NCI-H774 (cell line): ENCODE measurements at regions not wholly inside any gene's neighbourhood (a gene's known extent, or its start where the extent isn't known, plus 50 kb on each side); places are given as distances from the start of the nearest gene placed in this dataset.

Experiments used
- DNase-seq: peaks from one replicate; lab custom pipeline; 2025; lab: John Stamatoyannopoulos, UW

DNA sequence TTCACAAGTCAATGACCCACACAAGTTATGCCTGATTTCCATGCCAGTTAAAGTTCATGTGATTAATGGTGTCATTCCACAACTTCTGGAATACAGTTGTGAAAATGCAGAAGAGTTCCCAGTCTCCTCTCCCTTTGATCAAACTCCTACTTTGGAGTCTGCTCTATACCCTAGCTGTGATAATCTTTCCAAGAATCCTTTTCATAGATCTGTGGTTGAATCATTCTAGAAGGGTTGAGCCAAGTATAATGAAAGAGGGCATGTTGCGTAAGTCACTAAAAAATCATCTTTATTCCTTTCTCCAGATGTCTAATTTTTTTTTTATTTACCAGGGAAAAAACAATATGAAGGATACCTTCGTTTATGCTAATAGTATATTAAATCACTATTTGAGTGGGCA lies 89.7 kb upstream of the CARD18 start:
- no peak for DNase-seq

DNA sequence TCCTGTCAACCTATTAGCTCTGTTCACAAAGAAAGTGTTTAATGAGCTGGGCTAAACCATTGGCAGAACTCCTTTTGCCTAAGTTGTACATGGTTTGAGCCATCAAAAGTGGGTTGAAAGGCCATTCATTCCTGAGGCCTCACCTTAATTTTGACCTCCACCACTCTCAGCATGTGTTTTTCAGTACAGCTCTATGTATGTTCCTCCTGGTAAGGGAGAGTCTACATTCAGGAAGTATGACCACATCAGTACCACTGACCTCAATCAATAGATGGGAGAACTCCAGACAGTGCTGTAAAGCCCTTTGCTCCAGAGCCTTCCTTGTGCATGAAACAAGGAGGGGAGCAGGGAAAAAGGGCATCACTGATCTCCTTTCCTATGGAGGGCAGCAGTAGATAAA lies 87.8 kb upstream of the CARD18 start:
- DNase-seq: no peak

DNA sequence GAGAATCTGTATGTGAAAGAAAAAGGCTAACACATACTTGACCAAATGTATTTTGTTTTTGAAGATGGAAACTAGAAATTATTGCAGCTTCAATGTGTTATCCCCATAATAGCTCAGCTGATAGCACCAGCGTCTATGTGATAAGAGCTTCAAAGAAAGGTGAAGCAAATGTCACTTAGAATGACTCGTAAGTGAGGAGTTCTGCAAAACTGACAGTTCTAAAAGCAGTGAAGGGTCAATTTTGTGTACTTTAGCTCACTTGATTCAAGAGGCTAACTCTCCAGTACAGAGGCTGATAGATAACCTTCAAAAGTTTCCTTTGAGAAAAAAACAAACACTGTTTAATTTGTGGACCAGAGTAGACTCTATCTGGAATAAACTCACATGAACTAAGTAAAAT lies 87.2 kb upstream of the CARD18 start:
- no peak for DNase-seq

DNA sequence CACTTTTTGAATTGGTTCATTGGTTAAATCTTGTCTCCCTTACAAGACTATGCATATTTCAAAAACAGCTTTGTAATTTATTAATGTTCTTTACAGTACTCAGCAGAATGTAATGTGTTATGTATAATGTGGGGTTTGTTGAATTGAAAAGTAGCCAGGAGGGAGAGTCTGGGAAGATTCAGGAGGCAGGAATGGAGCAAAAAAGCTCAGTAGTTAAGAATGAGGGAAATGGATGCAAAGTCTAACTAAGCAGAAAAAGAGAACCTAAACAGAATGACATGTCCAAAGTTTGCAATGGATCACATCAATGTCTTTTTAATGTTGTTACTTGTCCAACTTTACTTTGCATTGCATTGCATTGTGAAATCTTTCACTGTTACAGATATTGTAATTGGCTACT lies 86.5 kb upstream of the CARD18 start:
- DNase-seq: no peak

DNA sequence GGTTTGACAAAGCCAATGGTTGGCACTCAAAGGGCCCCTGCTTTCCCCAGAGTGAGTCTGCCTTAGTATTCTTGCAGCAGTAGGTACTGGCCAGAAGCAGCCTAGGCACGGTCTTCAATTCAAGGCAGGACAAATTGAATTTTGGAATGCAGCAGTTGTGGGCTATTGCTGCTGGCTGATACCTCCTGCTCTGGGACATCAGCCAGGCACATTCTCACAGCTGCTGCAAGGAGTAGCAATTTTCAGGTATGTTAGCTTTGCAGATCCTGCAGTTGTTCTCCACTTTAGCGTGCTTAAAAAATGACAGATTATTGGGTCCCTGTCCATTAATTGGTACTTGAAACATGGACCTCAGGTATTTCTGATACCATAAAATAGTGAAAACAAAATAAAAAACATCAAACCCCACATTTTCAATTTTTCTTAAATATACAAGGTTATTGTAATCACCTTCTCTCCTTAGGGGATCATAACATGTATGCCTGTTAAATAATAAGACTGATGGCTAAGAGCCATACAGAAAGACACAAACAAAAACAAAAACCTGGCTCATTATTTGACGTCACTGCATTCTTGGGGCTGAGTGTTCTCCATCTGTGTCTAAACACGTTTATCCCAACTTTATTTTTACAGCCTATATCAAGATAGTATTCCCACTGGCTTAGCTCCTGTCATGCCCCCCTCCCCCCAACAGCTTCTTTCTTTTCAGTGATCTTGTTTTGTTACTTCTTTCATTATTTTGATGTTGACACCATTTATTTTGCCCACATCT lies 85.1 kb upstream of the CARD18 start:
- no peak for DNase-seq

DNA sequence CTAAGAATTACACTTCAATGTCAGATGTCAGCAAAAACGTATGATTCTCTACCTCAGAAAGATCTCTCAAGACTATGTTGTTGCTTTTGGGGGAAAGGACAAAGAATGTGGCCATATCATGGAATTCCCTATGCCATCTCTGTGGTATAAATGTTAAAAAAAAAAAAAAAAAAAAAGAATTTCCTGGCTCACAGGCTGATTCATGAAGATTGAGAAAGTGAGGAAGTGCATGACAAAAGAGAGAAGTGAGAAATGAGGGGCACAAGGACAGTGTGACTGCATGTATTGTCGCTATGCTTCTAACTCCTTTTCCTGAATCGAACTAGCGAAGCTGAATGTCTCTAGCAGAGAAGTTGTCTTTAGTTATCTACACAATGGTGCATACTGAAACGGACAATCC lies 80.6 kb upstream of the CARD18 start:
- DNase-seq: no peak

DNA sequence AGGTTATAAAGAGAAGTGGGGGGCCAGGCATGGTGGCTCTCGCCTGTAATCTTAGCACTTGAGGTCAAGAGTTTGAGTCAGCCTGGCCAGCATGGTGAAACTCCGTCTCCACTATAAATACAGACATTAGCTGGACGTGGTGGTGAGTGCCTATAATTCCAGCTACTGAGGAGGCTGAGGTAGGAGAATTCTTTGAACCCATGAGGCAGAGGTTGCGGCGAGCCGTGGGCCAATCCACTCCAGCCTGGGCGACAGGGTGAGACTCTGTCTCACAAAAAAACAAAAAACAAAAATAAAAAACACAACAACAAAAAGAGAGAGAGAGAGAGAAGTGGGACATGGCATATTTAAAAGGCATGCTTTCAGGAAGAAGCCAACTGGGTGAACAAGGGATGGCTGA lies 80.1 kb upstream of the CARD18 start:
- DNase-seq: no peak

DNA sequence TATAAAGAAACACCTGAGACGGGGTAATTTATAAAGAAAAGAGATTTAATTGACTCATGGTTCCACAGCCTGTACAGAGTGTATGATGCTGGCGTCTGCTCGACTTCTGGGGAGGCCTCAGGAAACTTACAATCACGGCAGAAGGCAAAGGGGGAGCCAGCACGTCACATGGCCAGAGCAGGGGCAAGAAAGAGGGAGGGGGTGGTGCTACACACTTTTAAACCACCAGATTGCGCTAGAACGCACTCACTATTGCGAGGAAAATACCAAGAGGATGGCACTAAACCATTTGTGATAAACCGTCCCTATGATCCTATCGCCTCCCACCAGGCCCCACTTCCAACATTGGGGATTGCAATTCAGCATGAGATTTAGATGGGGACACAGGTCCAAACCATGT lies 79.7 kb upstream of the CARD18 start:
- DNase-seq: no peak

DNA sequence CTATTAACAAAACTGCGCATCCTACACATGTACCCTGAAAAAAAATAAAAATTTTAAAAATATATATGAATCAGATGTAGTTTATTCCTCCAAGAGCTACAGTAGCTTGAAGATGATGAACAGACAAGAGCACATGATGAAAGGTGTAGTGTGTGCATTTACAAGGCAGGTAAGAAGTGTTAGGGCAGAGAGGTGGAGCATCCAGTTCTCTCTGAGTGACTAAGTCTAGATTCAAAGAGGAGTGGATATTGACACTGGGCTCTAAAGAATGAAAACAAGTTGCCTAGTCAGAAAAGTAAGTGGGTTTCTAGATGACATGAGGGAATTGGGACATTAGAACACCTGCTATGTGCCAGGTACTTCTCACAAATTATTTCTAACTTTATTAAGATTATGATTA lies 76.0 kb upstream of the CARD18 start:
- DNase-seq: no peak

DNA sequence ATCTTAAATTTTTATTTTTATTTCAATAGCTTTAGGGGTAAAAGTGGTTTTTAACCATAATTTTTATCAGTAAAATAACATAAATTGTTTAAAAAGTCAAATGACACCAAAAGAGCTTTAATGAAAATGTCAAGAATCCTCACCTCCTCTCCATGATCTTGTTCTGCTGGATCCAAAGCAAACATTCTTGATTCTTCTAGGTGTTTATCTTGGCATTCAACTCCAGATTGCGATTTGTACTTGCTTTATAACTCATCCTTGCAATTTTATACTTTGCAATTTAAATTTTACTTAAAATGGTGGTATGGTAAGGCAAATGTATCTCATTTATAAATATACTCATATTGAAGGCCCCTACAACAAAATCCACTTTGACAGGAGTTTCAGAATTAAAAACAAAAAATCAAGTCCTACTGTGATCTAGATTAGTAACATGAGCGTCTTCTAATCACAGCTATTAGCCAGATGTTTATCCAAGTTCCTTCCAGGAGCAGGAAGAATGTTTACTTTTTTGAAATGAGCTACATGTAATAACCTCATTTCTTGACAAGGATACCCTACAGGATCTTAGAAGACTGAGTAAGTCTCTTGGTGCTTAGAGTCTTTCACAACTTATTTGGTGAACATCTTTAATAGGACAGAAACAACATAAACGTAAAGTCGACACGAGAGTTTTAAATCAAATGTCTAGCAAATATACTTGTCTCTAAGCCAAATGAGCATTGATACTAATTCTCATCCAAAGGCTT lies 72.4 kb upstream of the CARD18 start:
- DNase-seq: no peak

DNA sequence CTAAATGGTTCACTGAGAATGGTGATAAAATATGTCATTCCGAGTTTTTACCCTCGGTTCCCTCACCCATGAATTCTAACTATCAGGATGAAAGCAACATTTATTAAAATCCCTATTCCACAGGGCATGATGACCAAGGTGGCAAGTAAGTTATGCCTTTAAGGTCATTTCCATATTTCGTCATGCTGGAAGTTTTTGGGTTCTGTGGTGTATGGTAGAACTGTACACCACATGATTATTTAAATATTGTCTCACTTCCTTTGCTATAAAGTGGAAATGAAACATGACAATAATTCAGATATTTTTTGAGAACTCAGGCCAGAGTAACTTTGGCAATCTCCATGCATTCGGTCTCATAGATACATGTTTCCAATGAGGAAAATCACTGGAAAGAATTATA lies 68.5 kb upstream of the CARD18 start:
- DNase-seq: no peak

DNA sequence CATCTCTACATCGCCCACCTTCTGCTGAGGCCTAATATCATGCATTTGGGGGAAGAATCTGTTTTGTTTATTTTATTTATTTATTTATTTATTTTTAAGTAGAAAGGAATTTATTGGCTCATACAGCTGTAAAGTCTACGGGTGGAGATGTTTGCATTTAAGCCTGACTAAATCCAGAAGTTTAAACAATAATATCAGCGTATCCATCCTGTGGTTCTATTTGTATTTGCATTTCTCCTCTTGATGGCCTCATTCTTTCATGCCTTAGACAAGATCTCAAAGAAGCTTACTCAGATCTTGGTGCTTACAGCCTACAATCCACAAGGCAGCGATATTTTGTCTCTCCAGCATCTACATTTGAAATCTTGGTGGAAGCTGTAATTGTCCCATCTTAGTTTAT lies 67.1 kb upstream of the CARD18 start:
- DNase-seq: no peak

DNA sequence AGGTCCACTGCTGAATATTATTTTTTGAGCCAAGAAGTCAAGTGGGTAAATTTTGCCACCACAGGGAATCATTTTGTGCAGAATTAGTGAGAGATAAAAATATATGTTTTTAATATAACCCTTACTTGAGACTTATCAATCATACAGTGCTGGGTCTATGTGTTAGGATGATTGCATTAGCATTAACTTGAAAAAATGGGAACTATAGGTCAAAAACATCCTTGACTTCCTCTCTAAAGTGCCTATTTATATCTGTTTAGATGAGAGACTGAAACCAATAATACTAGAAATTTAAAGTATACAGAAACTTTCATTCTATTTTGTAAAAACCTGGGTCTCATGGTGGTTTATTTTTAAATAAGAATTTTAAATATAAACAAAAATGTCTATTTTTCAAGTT lies 65.1 kb upstream of the CARD18 start:
- DNase-seq: no peak

DNA sequence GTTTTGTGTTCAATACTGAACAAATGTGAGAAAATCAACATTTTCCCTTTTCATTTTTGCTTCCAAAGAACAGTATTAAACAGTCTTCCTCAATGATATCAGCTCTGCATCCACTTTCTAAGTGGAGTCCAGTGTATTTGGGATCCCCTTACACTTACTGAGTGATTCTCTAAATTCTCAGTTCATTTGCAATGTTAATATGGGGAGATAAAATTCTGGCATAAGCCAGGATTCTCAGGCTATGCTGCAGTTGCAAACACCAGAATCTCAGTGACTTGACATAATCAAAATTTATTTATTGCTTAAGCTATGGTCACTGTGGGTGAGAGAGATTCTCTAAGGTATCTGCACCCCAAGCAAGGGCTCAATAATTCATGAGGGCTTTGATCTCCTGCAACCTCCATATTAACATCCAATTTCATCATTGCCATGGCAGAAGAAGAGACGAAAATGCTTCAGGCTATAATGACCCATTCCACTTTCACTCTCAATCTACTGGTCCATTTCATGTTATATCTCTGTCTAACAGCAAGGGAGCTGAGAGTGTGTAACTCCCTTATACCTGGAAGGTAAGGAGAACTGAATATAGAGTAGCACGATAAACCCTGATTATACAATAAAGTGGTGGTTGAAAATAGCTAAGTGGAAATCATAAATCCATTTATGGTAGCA lies 64.1 kb upstream of the CARD18 start:
- no peak for DNase-seq

DNA sequence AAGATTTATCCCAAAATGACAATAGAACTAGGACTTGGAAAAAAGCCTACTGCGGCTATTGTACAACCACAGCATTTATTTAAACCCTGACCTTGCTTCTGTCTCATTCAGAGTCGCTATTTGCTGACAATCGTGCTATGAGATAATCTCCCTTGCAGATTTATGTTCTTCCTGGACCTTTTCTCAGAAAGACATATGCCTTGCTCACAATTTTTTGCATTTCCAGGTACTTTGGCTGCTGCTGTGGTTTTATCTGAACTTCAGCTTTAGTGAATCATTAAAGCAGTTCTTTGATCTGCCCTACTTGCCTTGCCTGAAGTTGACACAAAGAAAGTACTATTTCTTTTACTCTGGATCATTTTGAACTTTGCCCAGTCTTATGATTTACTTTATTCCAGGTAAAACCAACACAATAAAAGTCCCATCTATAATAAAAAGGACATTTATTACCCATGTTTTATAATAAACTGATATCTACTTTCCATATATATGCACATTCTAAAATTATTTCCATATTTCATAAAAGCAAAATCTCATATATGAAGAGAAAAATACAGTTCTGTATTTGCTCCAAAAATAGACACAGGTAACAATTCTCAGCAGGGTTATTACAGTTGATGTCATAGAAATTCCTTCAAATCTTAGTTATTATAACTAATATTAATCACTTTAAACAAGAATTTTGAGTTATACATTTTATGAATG lies 63.4 kb upstream of the CARD18 start:
- DNase-seq: no peak

DNA sequence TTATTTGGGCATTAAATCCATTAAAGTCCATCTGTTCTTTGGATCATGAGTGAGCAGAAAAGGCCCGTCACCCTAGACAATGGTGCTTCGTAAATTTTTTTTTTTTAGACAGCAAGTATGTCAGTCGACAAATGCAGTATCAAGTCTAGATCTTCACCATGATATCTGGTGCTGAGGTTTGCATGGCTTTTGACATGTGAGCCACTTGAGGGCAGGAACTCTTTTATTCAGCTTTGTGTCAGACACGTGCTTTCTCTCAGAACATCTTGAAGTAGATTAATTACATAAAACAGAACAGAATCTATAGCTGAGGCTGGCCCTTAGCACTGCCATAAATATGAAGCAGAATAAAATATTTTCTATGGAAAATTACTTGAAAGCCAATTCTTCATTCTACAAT lies 62.9 kb upstream of the CARD18 start:
- no peak for DNase-seq

DNA sequence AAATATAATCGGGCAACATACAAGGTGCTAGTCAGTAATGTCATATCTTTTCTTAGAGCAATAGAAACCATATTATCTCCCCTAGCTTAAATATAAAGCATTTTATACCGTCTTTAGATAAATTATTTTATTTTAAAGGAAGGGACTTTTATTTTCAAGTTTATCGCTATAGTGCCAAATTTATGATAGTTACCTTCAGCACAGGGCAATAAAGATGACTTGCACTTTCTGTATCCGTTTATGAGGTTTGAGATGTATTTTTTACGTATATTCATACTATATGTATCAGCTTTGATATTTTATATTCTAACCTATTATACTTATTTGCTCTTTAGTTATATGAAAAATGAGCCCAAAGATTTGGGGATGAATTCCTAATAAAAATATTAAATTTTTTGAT lies 61.6 kb upstream of the CARD18 start:
- no peak for DNase-seq

DNA sequence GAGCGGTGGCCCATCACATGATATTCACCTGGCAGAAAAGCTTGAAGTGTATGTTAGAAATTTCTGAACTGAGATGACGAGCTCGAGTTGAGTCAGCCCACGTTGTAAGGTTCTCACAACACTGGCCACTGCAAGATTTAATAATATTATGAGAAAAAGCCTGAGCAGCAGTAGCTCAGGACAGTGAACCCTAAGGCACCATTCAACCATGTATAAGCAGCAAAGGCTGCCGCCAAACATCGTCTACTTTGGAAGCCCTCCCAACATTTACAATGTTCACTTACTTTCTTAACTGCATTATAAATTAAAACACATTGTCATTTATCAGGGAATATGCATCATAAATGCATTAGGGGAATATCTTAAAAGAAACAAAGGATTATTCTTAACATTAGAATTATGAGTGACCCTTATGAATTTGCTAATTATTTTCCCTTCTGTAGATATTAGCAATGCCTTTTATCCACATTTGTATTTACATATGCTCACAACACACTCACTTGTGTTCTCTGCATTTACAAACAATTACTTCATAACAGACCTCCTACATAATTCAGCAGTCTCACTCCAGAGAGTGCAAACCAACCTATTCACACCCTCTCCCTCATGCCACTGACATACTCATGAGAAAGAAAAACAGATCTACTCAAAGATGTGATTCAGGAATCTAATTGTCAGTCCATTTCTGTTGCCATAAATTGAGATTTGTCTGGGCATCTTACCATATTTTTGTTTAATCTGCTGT lies 57.7 kb upstream of the CARD18 start:
- DNase-seq: no peak

DNA sequence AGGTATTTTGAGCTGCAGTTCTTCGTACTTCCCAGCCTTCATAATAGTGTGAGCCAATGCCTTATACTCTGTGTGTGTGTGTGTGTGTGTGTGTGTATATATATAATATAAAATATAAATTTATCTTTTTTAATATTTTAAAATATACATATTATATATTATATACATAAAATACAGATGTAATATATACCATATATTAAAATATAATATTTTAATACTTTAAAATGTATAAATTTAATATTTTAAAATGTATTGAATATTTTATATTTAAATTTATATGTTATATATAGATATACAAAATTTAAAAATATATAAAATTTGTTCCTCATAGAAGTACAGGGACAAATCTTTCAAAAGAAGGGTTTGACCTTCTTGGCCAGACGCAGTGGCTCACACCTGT lies 53.7 kb upstream of the CARD18 start:
- no peak for DNase-seq

DNA sequence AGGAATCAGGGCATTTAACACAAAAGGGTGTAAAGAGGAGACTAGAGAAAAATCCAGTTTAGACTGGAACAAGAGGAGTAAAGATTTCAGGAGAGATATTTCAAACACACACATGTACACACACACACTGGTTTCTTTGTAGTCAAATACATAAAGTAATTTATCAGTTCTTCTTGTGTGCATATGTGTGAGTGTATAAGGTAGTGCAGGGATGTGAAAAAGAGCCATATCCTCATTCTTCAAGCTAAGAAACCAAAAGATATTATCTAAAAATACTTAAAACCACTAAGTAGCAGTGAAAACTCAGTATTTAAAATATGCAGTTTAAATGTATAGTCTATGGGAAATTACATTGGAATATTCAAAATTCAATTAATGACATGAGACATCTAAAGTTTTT lies 52.5 kb upstream of the CARD18 start:
- no peak for DNase-seq

DNA sequence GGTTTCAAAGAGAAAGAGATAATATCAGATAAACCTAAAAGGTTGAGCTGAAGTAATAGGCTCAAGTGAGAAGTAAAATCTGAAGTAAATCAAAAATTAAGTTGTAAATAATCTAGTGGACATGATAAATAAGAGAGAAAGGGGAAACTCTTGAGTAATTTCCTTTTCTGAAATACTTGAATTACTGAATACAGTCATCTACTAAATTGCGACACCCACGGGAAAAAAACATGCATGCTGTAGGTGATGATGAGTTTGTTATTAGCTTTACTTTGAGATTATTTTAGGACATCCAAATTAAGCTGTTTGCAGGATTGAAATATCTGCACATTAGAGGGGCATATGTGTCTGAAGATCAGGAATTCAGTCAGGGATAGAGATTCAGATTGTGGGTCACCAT lies 50.0 kb upstream of the CARD18 start:
- no peak for DNase-seq
